H1 (cell line): ENCODE measurements at regions not wholly inside any gene's neighbourhood (a gene's known extent, or its start where the extent isn't known, plus 50 kb on each side); places are given as distances from the start of the nearest gene placed in this dataset.
"Not testable (repeated sequence)": the region's sequence is repeated elsewhere in the genome, so short reads cannot be mapped to it uniquely, and the experiment has no call there.

Source experiments
- CTCF ChIA-PET: fragments of 300-600 bp; sonication (Branson Sonifier 250); formaldehyde crosslinking; loops from one replicate; lab custom pipeline; 2021; ENCODE audit not compliant: partially characterized antibody; lab: Charles Lee
- POLR2A ChIA-PET: fragments of 300-600 bp; sonication (Branson Sonifier 250); formaldehyde crosslinking; loops from one replicate; lab custom pipeline; 2021; ENCODE audit warnings: inconsistent platforms; ENCODE audit not compliant: partially characterized antibody; lab: Charles Lee
- DNase-seq, 2 experiments: peaks; one replicate each; pipeline versions ENCODE4 v3.0.0 to v3.0.0-alpha.2; 2010 to 2022; ENCODE audit warnings: low spot score in 2 of 2, low read depth in 1 of 2, mixed read lengths in 1 of 2
- FAIRE-seq: peaks from 2 replicates; lab custom pipeline; 2011; peaks lifted over from hg19 to GRCh38; lab: Jason Lieb, UNC
- H2AFZ ChIP-seq: 2 replicates; pipeline ENCODE4 v1.8.1; 2012; ENCODE audit warnings: low read length, inconsistent platforms
- H2AK5ac ChIP-seq: 2 replicates; pipeline ENCODE4 v1.6.1; 2013; ENCODE audit warnings: low read depth, low read length
- H2BK120ac ChIP-seq: replicated peaks from 2 replicates; pipeline ENCODE3; 2013; ENCODE audit warnings: low read depth, low read length, inconsistent platforms
- H2BK12ac ChIP-seq: 2 replicates; pipeline ENCODE4 v1.6.1; 2013; ENCODE audit warnings: low read depth, low read length
- H2BK15ac ChIP-seq: 2 replicates; pipeline ENCODE4 v1.6.1; 2013; ENCODE audit warnings: low read length
- H2BK20ac ChIP-seq: 2 replicates; pipeline ENCODE4 v1.6.1; 2013; ENCODE audit warnings: low read length
- H2BK5ac ChIP-seq: 2 replicates; pipeline ENCODE4 v1.6.1; 2013; ENCODE audit warnings: low read depth, low read length
- H3K14ac ChIP-seq: 2 replicates; pipeline ENCODE4 v1.6.1; 2013; ENCODE audit warnings: inconsistent platforms; ENCODE audit not compliant: insufficient read length
- H3K18ac ChIP-seq: 2 replicates; pipeline ENCODE4 v1.6.1; 2013; ENCODE audit warnings: low read length; ENCODE audit errors: extremely low read depth
- H3K23ac ChIP-seq: 2 replicates; pipeline ENCODE4 v1.6.1; 2013; ENCODE audit warnings: inconsistent platforms; ENCODE audit not compliant: insufficient read length
- H3K23me2 ChIP-seq: 2 replicates; pipeline ENCODE4 v1.6.1; 2013; ENCODE audit warnings: low read depth, low read length
- H3K27ac ChIP-seq: 2 replicates; pipeline ENCODE4 v1.6.1; 2011; ENCODE audit warnings: low read depth, low read length, inconsistent platforms
- H3K27me3 ChIP-seq, 4 experiments: replicated peaks in 1 of 4; 1 replicate in 1 of 4; 2 replicates in 3 of 4; pipeline versions ENCODE4 v1.6.1 to v1.8.1; 2011 to 2013; ENCODE audit warnings: low read length in 3 of 4, mild to moderate bottlenecking in 3 of 4, inconsistent platforms in 2 of 4, mixed read lengths in 2 of 4, moderate library complexity in 1 of 4; ENCODE audit not compliant: control insufficient read depth in 3 of 4, insufficient read depth in 3 of 4; ENCODE audit errors: extremely low read depth in 1 of 4
- H3K36me3 ChIP-seq, 4 experiments: 2 replicates each; pipeline versions ENCODE4 v1.6.1 to v1.8.1; 2011 to 2013; ENCODE audit warnings: mild to moderate bottlenecking in 4 of 4, low read length in 3 of 4, moderate library complexity in 2 of 4, control low read depth in 1 of 4, inconsistent platforms in 1 of 4; ENCODE audit not compliant: insufficient read depth in 4 of 4, control insufficient read depth in 2 of 4
- H3K4ac ChIP-seq: replicated peaks from 2 replicates; pipeline ENCODE3; 2013; ENCODE audit warnings: low read length, low read depth, mixed read lengths, inconsistent platforms; ENCODE audit not compliant: insufficient read length
- H3K4me1 ChIP-seq, 4 experiments: replicated peaks in 1 of 4; 1 replicate in 1 of 4; 2 replicates in 3 of 4; pipeline versions ENCODE4 v1.6.1 to v1.8.1; 2011 to 2013; ENCODE audit warnings: low read length in 3 of 4, inconsistent platforms in 2 of 4, mixed read lengths in 1 of 4; ENCODE audit not compliant: insufficient read depth in 4 of 4, control insufficient read depth in 3 of 4
- H3K4me2 ChIP-seq, 2 experiments: 2 replicates each; pipeline versions ENCODE4 v1.6.1 to v1.8.1; 2011 to 2013; ENCODE audit warnings: low read depth in 2 of 2, low read length in 2 of 2, control low read depth in 1 of 2, inconsistent platforms in 1 of 2, mild to moderate bottlenecking in 1 of 2; ENCODE audit not compliant: insufficient read depth in 1 of 2
- H3K4me3 ChIP-seq, 4 experiments: fragments of 200-600, 300-600 bp in 1 of 4; sonication (generic), shearing (Covaris generic), sonication (Bioruptor Twin) in 1 of 4; 2 replicates each; pipeline versions ENCODE4 v1.5.1 to v1.8.1; 2011 to 2016; ENCODE audit warnings: low read length in 4 of 4, low read depth in 3 of 4, control low read depth in 2 of 4, inconsistent platforms in 2 of 4, mild to moderate bottlenecking in 2 of 4, mixed read lengths in 1 of 4, moderate library complexity in 1 of 4; ENCODE audit not compliant: insufficient read depth in 2 of 4; ENCODE audit errors: extremely low read depth in 1 of 4
- H3K56ac ChIP-seq: replicated peaks from 2 replicates; pipeline ENCODE3; 2013; ENCODE audit warnings: low read depth, mild to moderate bottlenecking, mixed read lengths, low read length, inconsistent platforms; ENCODE audit not compliant: insufficient read length
- H3K79me1 ChIP-seq: 2 replicates; pipeline ENCODE4 v1.6.1; 2013; ENCODE audit warnings: low read depth, low read length, control low read depth
- H3K79me2 ChIP-seq, 2 experiments: 2 replicates each; pipeline versions ENCODE4 v1.6.1 to v1.8.1; 2012 to 2013; ENCODE audit warnings: low read length in 2 of 2, mild to moderate bottlenecking in 2 of 2, inconsistent platforms in 1 of 2; ENCODE audit not compliant: insufficient read depth in 2 of 2, control insufficient read depth in 1 of 2
- H3K9ac ChIP-seq, 4 experiments: replicated peaks in 1 of 4; 1 replicate in 1 of 4; 2 replicates in 3 of 4; pipeline versions ENCODE4 v1.6.1 to v1.8.1; 2011 to 2013; ENCODE audit warnings: low read depth in 3 of 4, low read length in 3 of 4, control low read depth in 2 of 4, mild to moderate bottlenecking in 2 of 4, moderate library complexity in 2 of 4, inconsistent platforms in 1 of 4; ENCODE audit errors: extremely low read depth in 1 of 4
- H3K9me3 ChIP-seq, 2 experiments: 2 replicates each; pipeline versions ENCODE4 v1.6.1 to v1.8.1; 2012 to 2013; ENCODE audit warnings: mild to moderate bottlenecking in 2 of 2, moderate library complexity in 2 of 2, control low read depth in 1 of 2, inconsistent platforms in 1 of 2, low read depth in 1 of 2, low read length in 1 of 2, mixed read lengths in 1 of 2; ENCODE audit not compliant: insufficient read depth in 2 of 2
- H4K20me1 ChIP-seq, 2 experiments: replicated peaks in 1 of 2; 2 replicates each; pipeline versions ENCODE3 to v1.8.1; 2011 to 2013; ENCODE audit warnings: inconsistent platforms in 2 of 2, low read length in 2 of 2, mild to moderate bottlenecking in 1 of 2; ENCODE audit not compliant: insufficient read depth in 2 of 2, control insufficient read depth in 1 of 2
- H4K5ac ChIP-seq: 2 replicates; pipeline ENCODE4 v1.6.1; 2013; ENCODE audit warnings: low read length, low read depth, mixed read lengths, inconsistent platforms; ENCODE audit not compliant: insufficient read length
- H4K8ac ChIP-seq: 2 replicates; pipeline ENCODE4 v1.8.0; 2013; ENCODE audit warnings: mild to moderate bottlenecking, moderate library complexity, low read length, inconsistent platforms; ENCODE audit not compliant: insufficient read depth; ENCODE audit errors: extremely low read depth
- H4K91ac ChIP-seq: replicated peaks from 2 replicates; pipeline ENCODE3; 2013; ENCODE audit warnings: low read length, mixed read lengths, inconsistent platforms; ENCODE audit not compliant: insufficient read length
- WGBS, 2 experiments: shearing (Covaris generic) in 1 of 2; methylation state at CpG; one replicate each; pipeline versions ENCODE4 v1.1.6 to v1.1.7; 2013 to 2015; ENCODE audit warnings: low lambda C conversion rate in 2 of 2, mixed read lengths in 2 of 2, inconsistent platforms in 1 of 2, low coverage in 1 of 2, missing lambda C conversion rate in 1 of 2; ENCODE audit not compliant: insufficient replicate concordance in 2 of 2, insufficient coverage in 1 of 2, insufficient read length in 1 of 2; ENCODE audit errors: extremely low coverage in 1 of 2, missing lambda C conversion rate in 1 of 2; 5-methylcytosine and 5-hydroxymethylcytosine counted together

DNA sequence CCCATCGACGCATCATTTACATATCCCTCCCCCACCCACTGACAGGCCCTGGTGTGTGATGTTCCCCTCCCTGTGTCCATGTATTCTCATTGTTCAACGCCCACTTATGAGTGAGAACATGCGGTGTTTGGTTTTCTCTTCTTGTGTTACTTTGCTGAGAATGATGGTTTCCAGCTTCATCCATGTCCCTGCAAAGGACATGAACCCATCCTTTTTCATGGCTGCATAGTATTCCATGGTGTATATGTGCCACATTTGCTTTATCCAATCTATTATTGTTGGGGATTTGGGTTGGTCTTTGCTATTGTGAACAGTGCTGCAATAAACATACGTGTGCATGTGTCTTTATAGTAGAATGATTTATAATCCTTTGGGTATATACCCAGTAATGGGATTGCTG, 243.3 kb downstream of the TTC6 start:
- H3K27me3 ChIP-seq, H3K23me2 ChIP-seq, H2BK15ac ChIP-seq, H4K91ac ChIP-seq, H2BK5ac ChIP-seq, H3K36me3 ChIP-seq, H3K9ac ChIP-seq, H3K9me3 ChIP-seq, H2AK5ac ChIP-seq, H3K27ac ChIP-seq, H2BK120ac ChIP-seq, H3K79me2 ChIP-seq, H3K14ac ChIP-seq, H3K4me1 ChIP-seq, DNase-seq, H3K4me3 ChIP-seq, FAIRE-seq, H3K56ac ChIP-seq, CTCF ChIA-PET, H3K23ac ChIP-seq, H2AFZ ChIP-seq, H3K4ac ChIP-seq, H4K5ac ChIP-seq, H2BK20ac ChIP-seq, POLR2A ChIA-PET, H4K8ac ChIP-seq, H3K4me2 ChIP-seq, H2BK12ac ChIP-seq, H3K79me1 ChIP-seq, H4K20me1 ChIP-seq, H3K18ac ChIP-seq: not testable (repeated sequence)
- WGBS, 2 experiments = 69% methylated on average over 5 of the region's 5 CpGs; no CpG with 5 or more reads in 1 of the 2 experiments
